Mesodermal cell (in vitro differentiated cells): ENCODE measurements at regions not wholly inside any gene's neighbourhood (a gene's known extent, or its start where the extent isn't known, plus 50 kb on each side); places are given as distances from the start of the nearest gene placed in this dataset.

Experiments
- H3K27ac ChIP-seq: 2 replicates; pipeline ENCODE4 v1.7.0; 2013; ENCODE audit warnings: mild to moderate bottlenecking, low read depth, low read length, moderate library complexity; ENCODE audit not compliant: severe bottlenecking
- H3K36me3 ChIP-seq: 2 replicates; pipeline ENCODE4 v1.7.1; 2013; ENCODE audit warnings: mild to moderate bottlenecking, low read length, moderate library complexity; ENCODE audit not compliant: control insufficient read depth, insufficient read depth
- H3K4me1 ChIP-seq: one replicate; pipeline ENCODE4 v1.7.1; 2013; ENCODE audit warnings: mild to moderate bottlenecking, low read length; ENCODE audit not compliant: insufficient read depth, control insufficient read depth, poor library complexity, severe bottlenecking
- H3K4me3 ChIP-seq: 2 replicates; pipeline ENCODE4 v1.7.0; 2013; ENCODE audit warnings: low read length, control low read depth, mild to moderate bottlenecking; ENCODE audit not compliant: insufficient read depth, poor library complexity, severe bottlenecking; ENCODE audit errors: extremely low read depth
- H3K9me3 ChIP-seq: 2 replicates; pipeline ENCODE4 v1.7.1; 2013; ENCODE audit warnings: mild to moderate bottlenecking, low read length, moderate library complexity; ENCODE audit not compliant: control insufficient read depth
- WGBS, 2 experiments: methylation state at CpG; one replicate each; pipeline ENCODE4 v1.1.5; 2013; ENCODE audit warnings: missing lambda C conversion rate in 2 of 2; ENCODE audit not compliant: insufficient coverage in 2 of 2; 5-methylcytosine and 5-hydroxymethylcytosine counted together

- Histone ChIP-seq H3K27ac (no peak overlapping the region), H3K36me3 (no peaks in the 10 kb centered on the region), H3K4me3 (no peak overlapping the region), H3K4me1 (no peaks in the 10 kb centered on the region), H3K9me3 (no peaks in the 10 kb centered on the region)
- 86 to 96% methylated on average over 5 of the region's 5 CpGs for WGBS, 2 experiments
Observed at GRCh38 chr3:152916753-152917279, 81.9 kb downstream of the P2RY1 start.

- Histone ChIP-seq H3K36me3 (no peaks in the 10 kb centered on the region), H3K4me3 (no peak overlapping the region), H3K4me1 (no peaks in the 10 kb centered on the region), H3K27ac (no peak overlapping the region), H3K9me3 (no peaks in the 10 kb centered on the region)
Observed at GRCh38 chr3:152921351-152921750, 86.4 kb downstream of the P2RY1 start.

- no peak overlapping the region for H3K27ac ChIP-seq
- 83 to 100% methylated on average over 1 to 2 of the region's 2 CpGs for WGBS, 2 experiments
Observed at GRCh38 chr3:152922554-152922953, 87.6 kb downstream of the P2RY1 start.

GRCh38 chr3:152927131-152927530 is 92.2 kb downstream of the P2RY1 start:
- no peaks in the 10 kb centered on the region for H3K36me3 ChIP-seq
- WGBS, 2 experiments, result 86 to 100% methylated on average over 1 of the region's 3 CpGs
- no peaks in the 10 kb centered on the region for H3K9me3 ChIP-seq
- no peak overlapping the region for H3K27ac ChIP-seq
- no peak overlapping the region for H3K4me3 ChIP-seq
- H3K4me1 ChIP-seq, result no peaks in the 10 kb centered on the region

More at GRCh38 chr3:152922554-152922953, 87.6 kb downstream of the P2RY1 start:
- H3K4me1 ChIP-seq, result no peaks in the 10 kb centered on the region
- no peak overlapping the region for H3K4me3 ChIP-seq
- H3K9me3 ChIP-seq, result no peaks in the 10 kb centered on the region
- H3K36me3 ChIP-seq, result no peaks in the 10 kb centered on the region

- no peaks in the 10 kb centered on the region for H3K36me3 ChIP-seq
- no peak overlapping the region for H3K27ac ChIP-seq
- no peak overlapping the region for H3K4me3 ChIP-seq
- WGBS, 2 experiments, result no CpG with 5 or more reads among the region's 2 CpGs
- H3K4me1 ChIP-seq, result no peaks in the 10 kb centered on the region
- H3K9me3 ChIP-seq, result no peaks in the 10 kb centered on the region
Observed at GRCh38 chr3:152930516-152930915, 95.6 kb downstream of the P2RY1 start.

GRCh38 chr3:152937234-152937633 is 102.3 kb downstream of the P2RY1 start:
- no CpG with 5 or more reads among the region's 2 CpGs for WGBS, 2 experiments
- no peaks in the 10 kb centered on the region for H3K4me1 ChIP-seq
- H3K27ac ChIP-seq, result no peak overlapping the region
- no peaks in the 10 kb centered on the region for H3K36me3 ChIP-seq
- H3K4me3 ChIP-seq, result no peak overlapping the region
- no peaks in the 10 kb centered on the region for H3K9me3 ChIP-seq

GRCh38 chr3:152938974-152939636 is 104.2 kb downstream of the P2RY1 start:
- Histone ChIP-seq H3K4me3 (no peak overlapping the region), H3K27ac (no peak overlapping the region), H3K36me3 (no peaks in the 10 kb centered on the region), H3K4me1 (peaks cover 5% of the 10 kb centered on the region), H3K9me3 (no peaks in the 10 kb centered on the region)
- WGBS, 2 experiments, result no CpG with 5 or more reads among the region's 1 CpG

- no peak overlapping the region for H3K4me3 ChIP-seq
- no peak overlapping the region for H3K27ac ChIP-seq
- peaks cover 5% of the 10 kb centered on the region for H3K4me1 ChIP-seq
- no peaks in the 10 kb centered on the region for H3K36me3 ChIP-seq
- no peaks in the 10 kb centered on the region for H3K9me3 ChIP-seq
- WGBS, 2 experiments, result 88 to 94% methylated on average over 2 to 3 of the region's 3 CpGs
Observed at GRCh38 chr3:152941859-152942258, 106.9 kb downstream of the P2RY1 start.

- no peaks in the 10 kb centered on the region for H3K36me3 ChIP-seq
- H3K4me3 ChIP-seq, result no peak overlapping the region
- 93 to 97% methylated on average over 3 of the region's 3 CpGs for WGBS, 2 experiments
Observed at GRCh38 chr3:152942366-152942765, 107.4 kb downstream of the P2RY1 start.

GRCh38 chr3:152943645-152944044 is 108.7 kb downstream of the P2RY1 start:
- 42 to 52% methylated on average over 3 of the region's 3 CpGs for WGBS, 2 experiments
- no peak overlapping the region for H3K4me3 ChIP-seq
- H3K27ac ChIP-seq, result peak overlapping the region; percentile 52
- H3K4me1 ChIP-seq, result peaks cover 5% of the 10 kb centered on the region
- H3K36me3 ChIP-seq, result no peaks in the 10 kb centered on the region
- H3K9me3 ChIP-seq, result no peaks in the 10 kb centered on the region

More at GRCh38 chr3:152942366-152942765, 107.4 kb downstream of the P2RY1 start:
- Histone ChIP-seq H3K27ac (no peak overlapping the region), H3K4me1 (peaks cover 5% of the 10 kb centered on the region), H3K9me3 (no peaks in the 10 kb centered on the region)

- Histone ChIP-seq H3K4me1 (peaks cover 5% of the 10 kb centered on the region), H3K27ac (no peak overlapping the region), H3K4me3 (no peak overlapping the region), H3K9me3 (no peaks in the 10 kb centered on the region), H3K36me3 (no peaks in the 10 kb centered on the region)
- no CpG with 5 or more reads among the region's 1 CpG for WGBS, 2 experiments
Observed at GRCh38 chr3:152944671-152945070, 109.7 kb downstream of the P2RY1 start.
